HEK293T (cell line): ENCODE measurements at regions not wholly inside any gene's neighbourhood (a gene's known extent, or its start where the extent isn't known, plus 50 kb on each side); places are given as distances from the start of the nearest gene placed in this dataset.

ENCODE experiments used
- L3MBTL2 ChIP-seq: fragments of 450-650 bp; conservative IDR thresholded peaks from 2 replicates; pipeline ENCODE4 v1.6.1; 2016; ENCODE audit warnings: mild to moderate bottlenecking
- SP1 ChIP-seq: fragments of 450-650 bp; IDR thresholded peaks from 2 replicates; pipeline ENCODE4 v1.6.1; 2017
- ZNF384 ChIP-seq: fragments of 450-650 bp; IDR thresholded peaks from 2 replicates; pipeline ENCODE4 v1.6.1; 2016

DNA sequence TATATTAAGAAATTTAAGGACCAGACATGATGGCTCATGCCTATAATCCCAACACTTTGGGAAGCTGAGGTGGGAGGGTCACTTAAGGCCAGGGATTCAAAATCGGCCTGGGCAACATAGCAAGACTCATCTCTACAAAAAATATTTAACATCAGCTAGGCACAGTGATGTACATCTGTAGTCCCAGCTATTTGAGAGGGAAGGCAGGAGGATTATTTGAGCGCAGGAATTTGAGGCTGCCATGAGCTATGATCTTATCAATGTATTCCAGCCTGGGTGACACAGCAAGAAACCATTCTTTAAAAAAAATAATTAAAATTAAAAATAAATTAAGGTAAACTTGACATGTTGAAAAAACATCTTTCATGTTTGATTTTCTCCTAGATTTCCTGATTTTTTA is 564.2 kb downstream of the MBD2 start:
- TF ChIP-seq ZNF384 (no peak), L3MBTL2 (no peak), SP1 (no peak)
